ENCODE measurements at regions not wholly inside any gene's neighbourhood (a gene's known extent, or its start where the extent isn't known, plus 50 kb on each side); places are given as distances from the start of the nearest gene placed in this dataset.

DNA sequence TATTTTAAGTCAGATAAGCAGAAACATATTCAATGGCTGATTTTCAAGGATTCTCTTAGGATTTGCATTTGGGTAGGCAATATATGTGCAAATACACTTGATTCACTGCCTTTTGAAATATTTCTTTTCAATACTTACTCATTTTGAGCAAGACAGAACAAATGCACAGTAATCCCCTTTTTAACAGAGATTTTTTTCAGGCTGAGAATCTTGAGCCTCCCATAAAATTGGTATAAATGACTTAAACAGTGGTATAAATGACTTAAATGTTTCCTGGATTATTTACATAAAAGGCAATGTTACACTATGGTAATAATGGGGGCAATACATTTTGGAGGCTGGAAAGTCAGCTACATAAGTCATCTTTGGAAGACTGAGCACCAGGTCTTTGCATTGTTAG is 389.0 kb downstream of the OLFM4 start:
- TF ChIP-seq, protein P1, sequence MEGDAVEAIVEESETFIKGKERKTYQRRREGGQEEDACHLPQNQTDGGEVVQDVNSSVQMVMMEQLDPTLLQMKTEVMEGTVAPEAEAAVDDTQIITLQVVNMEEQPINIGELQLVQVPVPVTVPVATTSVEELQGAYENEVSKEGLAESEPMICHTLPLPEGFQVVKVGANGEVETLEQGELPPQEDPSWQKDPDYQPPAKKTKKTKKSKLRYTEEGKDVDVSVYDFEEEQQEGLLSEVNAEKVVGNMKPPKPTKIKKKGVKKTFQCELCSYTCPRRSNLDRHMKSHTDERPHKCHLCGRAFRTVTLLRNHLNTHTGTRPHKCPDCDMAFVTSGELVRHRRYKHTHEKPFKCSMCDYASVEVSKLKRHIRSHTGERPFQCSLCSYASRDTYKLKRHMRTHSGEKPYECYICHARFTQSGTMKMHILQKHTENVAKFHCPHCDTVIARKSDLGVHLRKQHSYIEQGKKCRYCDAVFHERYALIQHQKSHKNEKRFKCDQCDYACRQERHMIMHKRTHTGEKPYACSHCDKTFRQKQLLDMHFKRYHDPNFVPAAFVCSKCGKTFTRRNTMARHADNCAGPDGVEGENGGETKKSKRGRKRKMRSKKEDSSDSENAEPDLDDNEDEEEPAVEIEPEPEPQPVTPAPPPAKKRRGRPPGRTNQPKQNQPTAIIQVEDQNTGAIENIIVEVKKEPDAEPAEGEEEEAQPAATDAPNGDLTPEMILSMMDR (IDR thresholded peaks at IDR 0.05) = no peak
- TF ChIP-seq, protein P2, sequence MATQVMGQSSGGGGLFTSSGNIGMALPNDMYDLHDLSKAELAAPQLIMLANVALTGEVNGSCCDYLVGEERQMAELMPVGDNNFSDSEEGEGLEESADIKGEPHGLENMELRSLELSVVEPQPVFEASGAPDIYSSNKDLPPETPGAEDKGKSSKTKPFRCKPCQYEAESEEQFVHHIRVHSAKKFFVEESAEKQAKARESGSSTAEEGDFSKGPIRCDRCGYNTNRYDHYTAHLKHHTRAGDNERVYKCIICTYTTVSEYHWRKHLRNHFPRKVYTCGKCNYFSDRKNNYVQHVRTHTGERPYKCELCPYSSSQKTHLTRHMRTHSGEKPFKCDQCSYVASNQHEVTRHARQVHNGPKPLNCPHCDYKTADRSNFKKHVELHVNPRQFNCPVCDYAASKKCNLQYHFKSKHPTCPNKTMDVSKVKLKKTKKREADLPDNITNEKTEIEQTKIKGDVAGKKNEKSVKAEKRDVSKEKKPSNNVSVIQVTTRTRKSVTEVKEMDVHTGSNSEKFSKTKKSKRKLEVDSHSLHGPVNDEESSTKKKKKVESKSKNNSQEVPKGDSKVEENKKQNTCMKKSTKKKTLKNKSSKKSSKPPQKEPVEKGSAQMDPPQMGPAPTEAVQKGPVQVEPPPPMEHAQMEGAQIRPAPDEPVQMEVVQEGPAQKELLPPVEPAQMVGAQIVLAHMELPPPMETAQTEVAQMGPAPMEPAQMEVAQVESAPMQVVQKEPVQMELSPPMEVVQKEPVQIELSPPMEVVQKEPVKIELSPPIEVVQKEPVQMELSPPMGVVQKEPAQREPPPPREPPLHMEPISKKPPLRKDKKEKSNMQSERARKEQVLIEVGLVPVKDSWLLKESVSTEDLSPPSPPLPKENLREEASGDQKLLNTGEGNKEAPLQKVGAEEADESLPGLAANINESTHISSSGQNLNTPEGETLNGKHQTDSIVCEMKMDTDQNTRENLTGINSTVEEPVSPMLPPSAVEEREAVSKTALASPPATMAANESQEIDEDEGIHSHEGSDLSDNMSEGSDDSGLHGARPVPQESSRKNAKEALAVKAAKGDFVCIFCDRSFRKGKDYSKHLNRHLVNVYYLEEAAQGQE (IDR thresholded peaks at IDR 0.05; ENCODE audit: insufficient read depth in 1 of 2, low read depth in 2 of 2, low read length in 1 of 2) = no peak
- TF ChIP-seq POLR2AphosphoS5 (IDR thresholded peaks at IDR 0.05; ENCODE audit: low read depth, low read length) = no peak

Data from Panc1 (cell line).